ENCODE measurements at regions not wholly inside any gene's neighbourhood (a gene's known extent, or its start where the extent isn't known, plus 50 kb on each side); places are given as distances from the start of the nearest gene placed in this dataset.
A peak's percentile ranks its signal among the peaks of the same experiment; 100 is the strongest.

GRCh38 chr4:170259631-170260153 is 169.9 kb upstream of the AADAT start:
- no peak for DNase-seq
- Histone ChIP-seq H3K4me1 (no peaks in the 10 kb centered on the region), H3K9me3 (no peaks in the 10 kb centered on the region), H3K36me3 (no peaks in the 10 kb centered on the region), H3K4me3 (no peak overlapping the region), H3K27me3 (no peaks in the 10 kb centered on the region), H3K27ac (no peak overlapping the region)
- intact Hi-C loops (cut with DNase I) = loop anchor here (10.0 kb wide), 1 partner anchor 125 kb away; no protein-coding TSS in a partner anchor
- TF ChIP-seq CTCF (IDR thresholded peaks at IDR 0.05) (peak; percentile 27 to 97 (median 88)), POLR2A (IDR thresholded peaks at IDR 0.05) (no peak)
- 1 to 31% methylated on average over 3 to 5 of the region's 6 CpGs for WGBS, 2 donors

- intact Hi-C loops (cut with DNase I) = loop anchor here (10.0 kb wide), 1 partner anchor 122 kb away; no protein-coding TSS in a partner anchor
- H3K27me3 ChIP-seq = no peaks in the 10 kb centered on the region
Observed at GRCh38 chr4:170256807-170257206, 167.1 kb upstream of the AADAT start.

GRCh38 chr4:170248576-170248975 is 158.8 kb upstream of the AADAT start:
- intact Hi-C loops (cut with DNase I) = no loop called here
- H3K4me1 ChIP-seq = peaks cover 0 to 19% (median 0%) of the 10 kb centered on the region in 3 donors
- H3K9me3 ChIP-seq = no peaks in the 10 kb centered on the region
- TF ChIP-seq CTCF (IDR thresholded peaks at IDR 0.05) (no peak), POLR2A (IDR thresholded peaks at IDR 0.05) (no peak)
- H3K4me3 ChIP-seq = no peak overlapping the region
- H3K27ac ChIP-seq = no peak overlapping the region
- no peak for DNase-seq
- 77 to 78% methylated on average over 3 of the region's 3 CpGs for WGBS, 2 donors
- no peaks in the 10 kb centered on the region for H3K27me3 ChIP-seq
- no peaks in the 10 kb centered on the region for H3K36me3 ChIP-seq

More at GRCh38 chr4:170256807-170257206, 167.1 kb upstream of the AADAT start:
- Histone ChIP-seq H3K27ac (no peak overlapping the region), H3K36me3 (no peaks in the 10 kb centered on the region), H3K4me3 (no peak overlapping the region), H3K9me3 (no peaks in the 10 kb centered on the region), H3K4me1 (no peaks in the 10 kb centered on the region)
- no peak for DNase-seq
- no peak for TF ChIP-seq POLR2A (IDR thresholded peaks at IDR 0.05)
- TF ChIP-seq CTCF (IDR thresholded peaks at IDR 0.05) = no peak

GRCh38 chr4:170248029-170248428 is 158.3 kb upstream of the AADAT start:
- intact Hi-C loops (cut with DNase I) = no loop called here
- Histone ChIP-seq H3K27ac (no peak overlapping the region), H3K4me1 (peaks cover 0 to 25% (median 4%) of the 10 kb centered on the region in 3 donors), H3K4me3 (no peak overlapping the region), H3K36me3 (no peaks in the 10 kb centered on the region), H3K27me3 (no peaks in the 10 kb centered on the region), H3K9me3 (no peaks in the 10 kb centered on the region)
- 58 to 63% methylated on average over 4 of the region's 4 CpGs for WGBS, 2 donors
- no peak for DNase-seq
- TF ChIP-seq POLR2A (IDR thresholded peaks at IDR 0.05) (no peak), CTCF (IDR thresholded peaks at IDR 0.05) (no peak)

- Histone ChIP-seq H3K9me3 (no peaks in the 10 kb centered on the region), H3K4me3 (no peak overlapping the region), H3K36me3 (no peaks in the 10 kb centered on the region), H3K27me3 (no peaks in the 10 kb centered on the region), H3K27ac (no peak overlapping the region), H3K4me1 (peaks cover 0 to 29% (median 7%) of the 10 kb centered on the region in 3 donors)
- TF ChIP-seq CTCF (IDR thresholded peaks at IDR 0.05) (no peak), POLR2A (IDR thresholded peaks at IDR 0.05) (no peak)
- no peak for DNase-seq
- intact Hi-C loops (cut with DNase I) = no loop called here
Observed at GRCh38 chr4:170247596-170247995, 157.8 kb upstream of the AADAT start.

Measured in esophagus squamous epithelium (tissue), 5 donors.